Activated CD4-positive, alpha-beta T cell treated with anti-CD3 and anti-CD28 coated beads, Interleukin-2, amount 10 ng/mL, durations not matched to agents 24 days and 14 days (primary cell): ENCODE measurements at regions not wholly inside any gene's neighbourhood (a gene's known extent, or its start where the extent isn't known, plus 50 kb on each side); places are given as distances from the start of the nearest gene placed in this dataset.
"Not testable (repeated sequence)": the region's sequence is repeated elsewhere in the genome, so short reads cannot be mapped to it uniquely, and the experiment has no call there.

ENCODE experiments used
- DNase-seq: peaks from one replicate; pipeline ENCODE4 v3.0.0; 2022
- H3K27ac Mint-ChIP-seq: one replicate; pipeline ENCODE4 v1.8.0; 2022; ENCODE audit warnings: mild to moderate bottlenecking, mixed read lengths
- H3K27me3 Mint-ChIP-seq: one replicate; pipeline ENCODE4 v1.8.0; 2022; ENCODE audit warnings: mixed read lengths
- H3K36me3 Mint-ChIP-seq: one replicate; pipeline ENCODE4 v1.8.0; 2022; ENCODE audit warnings: low read depth, mild to moderate bottlenecking, mixed read lengths
- H3K4me1 Mint-ChIP-seq: one replicate; pipeline ENCODE4 v1.8.0; 2021; ENCODE audit warnings: mixed read lengths
- H3K4me3 Mint-ChIP-seq: one replicate; pipeline ENCODE4 v1.8.0; 2022; ENCODE audit warnings: mild to moderate bottlenecking, moderate library complexity, mixed read lengths
- H3K9me3 Mint-ChIP-seq: one replicate; pipeline ENCODE4 v1.8.0; 2021; ENCODE audit warnings: mixed read lengths
- intact Hi-C: fragments of 100-400 bp; cut with micrococcal nuclease; formaldehyde crosslinking; loops from one replicate; pipeline ENCODE4 v1.15.1; 2023

DNA sequence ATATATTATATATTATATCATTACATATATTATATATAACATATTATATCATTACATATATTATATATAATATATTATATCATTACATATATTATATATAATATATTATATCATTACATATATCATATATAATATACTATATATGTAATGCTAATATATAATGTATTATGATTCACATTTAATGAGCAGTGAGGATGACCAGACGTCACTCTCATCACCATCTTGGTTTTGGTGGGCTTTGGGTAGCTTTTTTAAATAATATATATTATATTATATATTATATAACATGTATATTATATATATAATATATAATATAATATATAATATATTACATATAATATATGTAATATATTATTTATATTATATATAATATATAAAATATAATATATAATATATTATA is 1189.4 kb upstream of the AUTS2 start:
- Mint-ChIP-seq H3K4me3 (no peak overlapping the region), H3K4me1 (no peaks in the 10 kb centered on the region), H3K27ac (no peak overlapping the region), H3K36me3 (no peaks in the 10 kb centered on the region), H3K27me3 (no peaks in the 10 kb centered on the region), H3K9me3 (peaks cover 9% of the 10 kb centered on the region)
- DNase-seq = no peak
- intact Hi-C loops = no loop called here

DNA sequence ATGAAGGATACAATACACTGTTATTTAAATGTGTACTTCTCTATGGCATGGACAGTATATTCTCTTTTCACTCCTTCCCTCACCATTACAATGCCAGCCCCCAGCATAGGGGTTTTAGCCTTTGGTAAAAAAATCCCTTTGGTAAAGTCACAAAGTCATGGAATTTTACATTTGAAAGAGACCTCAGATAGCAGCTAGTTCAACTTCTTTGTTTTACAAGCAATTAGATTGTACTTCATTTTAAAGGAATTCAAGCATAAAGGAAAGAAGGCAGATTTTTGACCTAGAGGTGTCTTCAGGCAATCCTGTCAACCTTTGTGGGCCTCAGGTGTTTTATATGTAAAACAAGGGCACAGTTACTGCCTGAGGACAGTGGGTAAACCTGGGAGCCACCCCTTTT is 1188.4 kb upstream of the AUTS2 start:
- Mint-ChIP-seq H3K36me3 (no peaks in the 10 kb centered on the region), H3K4me1 (no peaks in the 10 kb centered on the region), H3K9me3 (peaks cover 9% of the 10 kb centered on the region), H3K27me3 (no peaks in the 10 kb centered on the region), H3K4me3 (no peak overlapping the region), H3K27ac (no peak overlapping the region)
- DNase-seq = no peak
- intact Hi-C loops = no loop called here

DNA sequence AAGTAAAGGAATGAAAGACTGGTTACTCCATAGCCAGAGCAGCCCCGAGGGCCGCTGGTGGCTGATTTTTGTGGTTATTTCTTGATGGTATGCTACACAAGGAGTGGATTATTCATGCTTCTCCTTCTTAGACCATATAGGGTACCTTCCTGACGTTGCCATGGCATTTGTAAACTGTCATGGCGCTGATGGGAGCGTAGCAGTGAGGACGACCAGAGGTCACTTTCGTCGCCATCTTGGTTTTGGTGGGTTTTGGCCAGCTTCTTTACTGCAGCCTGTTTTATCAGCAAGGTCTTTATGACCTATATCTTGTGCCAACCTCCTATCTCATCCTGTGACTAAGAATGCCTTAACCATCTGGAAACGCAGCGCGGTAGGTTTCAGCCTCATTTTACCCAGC is 1187.6 kb upstream of the AUTS2 start:
- H3K4me3 Mint-ChIP-seq, H3K27me3 Mint-ChIP-seq, intact Hi-C loops, H3K27ac Mint-ChIP-seq, H3K36me3 Mint-ChIP-seq, H3K4me1 Mint-ChIP-seq, DNase-seq: not testable (repeated sequence)
- H3K9me3 Mint-ChIP-seq = peaks cover 11% of the 10 kb centered on the region

DNA sequence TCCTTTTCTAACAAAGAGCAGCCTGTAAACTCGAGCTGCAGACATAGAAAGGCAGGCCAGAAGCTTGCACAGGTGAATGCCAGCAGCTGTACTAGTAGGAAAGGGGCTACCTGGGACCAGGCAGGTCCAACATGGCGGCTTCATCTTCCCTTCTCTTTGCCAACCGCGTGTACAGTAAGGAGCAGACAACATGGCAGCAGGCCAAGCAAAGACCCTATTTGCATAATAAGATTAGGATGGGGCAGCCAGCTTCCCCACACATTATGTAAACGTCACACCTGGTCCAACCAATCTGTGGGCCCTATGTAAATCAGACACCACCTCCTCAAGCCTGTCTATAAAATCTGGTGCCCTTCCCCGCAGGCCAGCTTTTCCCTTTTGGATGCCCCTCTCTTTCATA is 1186.5 kb upstream of the AUTS2 start:
- Mint-ChIP-seq H3K27ac (no peak overlapping the region), H3K27me3 (no peaks in the 10 kb centered on the region), H3K36me3 (no peaks in the 10 kb centered on the region), H3K4me3 (no peak overlapping the region), H3K4me1 (no peaks in the 10 kb centered on the region), H3K9me3 (peaks cover 9% of the 10 kb centered on the region)
- intact Hi-C loops = no loop called here
- DNase-seq = no peak

DNA sequence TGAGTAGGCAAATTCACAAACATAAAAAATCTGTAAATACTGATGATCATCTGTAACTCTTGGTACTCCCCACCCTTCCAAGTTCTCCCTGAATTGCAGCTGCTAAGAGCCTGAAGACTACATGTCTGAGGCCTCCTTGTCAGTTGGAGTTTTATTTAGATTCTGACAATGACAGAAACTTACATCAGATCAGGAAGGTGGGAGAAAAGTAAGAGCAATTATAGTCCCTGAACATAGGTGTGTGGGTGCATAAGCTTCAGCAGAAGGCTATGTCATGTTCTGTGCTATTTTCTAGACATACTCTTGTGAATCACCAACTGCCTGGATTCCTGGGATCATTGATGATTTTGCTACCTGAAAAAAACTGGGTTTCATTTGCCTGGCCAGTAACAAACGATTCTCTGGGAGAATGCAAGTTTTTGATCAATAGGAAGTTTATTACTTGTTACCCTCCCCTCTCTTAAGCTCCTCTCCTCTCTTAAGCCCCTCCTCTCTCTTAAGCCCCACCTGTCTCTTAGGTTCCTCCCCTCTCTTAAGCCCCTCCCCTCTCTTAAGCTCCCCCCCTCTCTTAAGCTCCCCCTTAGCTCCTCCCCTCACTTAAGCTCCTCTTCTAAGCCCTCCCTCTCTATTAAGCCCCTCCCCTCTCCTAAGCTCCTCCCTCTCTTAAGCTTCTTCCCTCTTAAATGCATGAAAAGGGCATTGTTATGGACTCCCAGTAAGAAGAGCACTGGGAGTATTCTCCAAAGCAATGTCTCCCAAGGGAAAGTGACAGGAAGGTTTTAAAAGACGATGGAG is 1183.4 kb upstream of the AUTS2 start:
- peaks cover 13% of the 10 kb centered on the region for H3K9me3 Mint-ChIP-seq
- H3K27me3 Mint-ChIP-seq = no peaks in the 10 kb centered on the region
- intact Hi-C loops = no loop called here
- no peaks in the 10 kb centered on the region for H3K4me1 Mint-ChIP-seq
- no peak overlapping the region for H3K4me3 Mint-ChIP-seq
- no peak for DNase-seq
- no peaks in the 10 kb centered on the region for H3K36me3 Mint-ChIP-seq
- no peak overlapping the region for H3K27ac Mint-ChIP-seq

DNA sequence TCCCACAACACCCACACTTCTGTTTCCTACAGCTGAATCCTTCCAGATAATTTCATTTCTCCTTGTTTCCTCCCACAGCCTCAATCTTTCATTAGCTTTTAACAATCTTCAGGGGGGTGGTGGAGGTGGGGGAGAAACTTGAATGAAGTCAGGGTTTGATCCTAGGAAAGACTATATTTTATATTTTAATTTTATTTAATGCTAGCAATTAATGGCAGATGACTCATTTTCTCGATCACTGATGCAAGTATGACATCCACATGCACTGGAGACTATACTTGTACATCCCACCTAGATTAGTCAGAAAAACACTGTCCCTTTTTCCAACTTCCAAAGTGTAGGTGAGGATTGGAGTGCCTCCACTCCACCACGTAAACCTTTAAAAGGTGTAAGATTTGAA is 1181.3 kb upstream of the AUTS2 start:
- Mint-ChIP-seq H3K4me1 (no peaks in the 10 kb centered on the region), H3K36me3 (no peaks in the 10 kb centered on the region), H3K9me3 (peaks cover 20% of the 10 kb centered on the region), H3K27me3 (no peaks in the 10 kb centered on the region), H3K27ac (no peak overlapping the region), H3K4me3 (no peak overlapping the region)
- DNase-seq = no peak
- intact Hi-C loops = no loop called here

DNA sequence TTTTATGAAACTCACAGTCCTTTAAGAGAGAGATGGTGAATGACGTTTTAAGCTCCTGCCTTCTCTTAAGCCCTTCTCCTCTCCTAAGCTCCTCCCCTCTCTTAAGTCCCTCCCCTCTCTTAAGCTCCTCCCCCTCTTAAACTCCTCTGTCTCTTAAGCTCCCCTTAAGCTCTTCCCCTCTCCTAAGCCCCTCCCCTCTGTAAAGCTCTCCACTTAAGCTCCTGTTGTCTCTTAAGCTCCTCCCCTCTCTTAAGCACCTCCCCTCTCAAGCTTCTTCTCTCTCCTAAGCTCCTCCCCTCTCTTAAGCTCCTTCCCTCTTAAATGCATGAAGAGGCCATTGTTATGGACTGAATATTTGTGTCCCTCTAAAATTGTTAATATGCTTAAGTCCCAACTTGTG is 1180.6 kb upstream of the AUTS2 start:
- H3K9me3 Mint-ChIP-seq = peaks cover 20% of the 10 kb centered on the region
- no peaks in the 10 kb centered on the region for H3K4me1 Mint-ChIP-seq
- no peak overlapping the region for H3K27ac Mint-ChIP-seq
- intact Hi-C loops = no loop called here
- no peak for DNase-seq
- H3K36me3 Mint-ChIP-seq = no peaks in the 10 kb centered on the region
- H3K4me3 Mint-ChIP-seq = no peak overlapping the region
- no peaks in the 10 kb centered on the region for H3K27me3 Mint-ChIP-seq

DNA sequence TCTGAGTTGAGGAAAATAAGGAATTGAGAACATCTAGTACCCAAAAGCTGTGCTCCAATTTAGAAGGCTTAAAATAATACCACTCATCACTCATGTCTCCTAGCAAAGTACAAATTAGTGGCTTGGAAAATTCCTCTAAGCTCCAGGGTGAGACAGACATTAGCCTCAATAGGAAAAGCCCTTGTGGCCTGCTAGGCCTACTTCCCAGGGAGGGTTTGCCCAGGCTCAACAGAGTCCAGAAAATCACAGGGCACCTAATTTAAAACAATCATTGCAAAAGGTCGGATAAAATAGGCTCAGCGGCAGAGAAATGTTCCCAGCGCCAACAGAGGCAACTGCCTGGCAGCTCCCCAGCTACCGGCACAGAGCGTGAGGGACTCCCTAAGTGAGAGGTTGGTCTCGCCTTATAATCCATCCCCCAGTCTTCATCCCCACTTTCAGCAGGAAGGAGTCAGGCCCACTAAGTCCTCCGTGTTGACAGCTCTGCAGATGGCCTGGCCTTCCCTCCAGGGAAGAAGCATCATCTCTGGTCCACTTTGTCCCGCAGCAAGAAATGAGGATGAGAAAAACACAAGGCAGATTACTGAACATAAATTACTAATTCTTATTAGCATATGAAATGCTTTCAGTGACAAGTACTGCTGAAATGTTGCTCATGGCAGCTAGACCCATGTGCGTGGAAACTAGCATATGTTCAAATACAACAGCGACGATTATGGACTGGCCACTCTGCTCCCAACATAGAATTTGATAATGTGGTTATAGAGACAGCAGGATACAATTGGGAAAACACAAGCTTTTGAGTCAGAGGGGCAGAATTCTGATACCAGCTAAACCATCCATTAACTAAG is 1177.7 kb upstream of the AUTS2 start:
- H3K27ac Mint-ChIP-seq = no peak overlapping the region
- no peak for DNase-seq
- no peaks in the 10 kb centered on the region for H3K4me1 Mint-ChIP-seq
- intact Hi-C loops = no loop called here
- no peak overlapping the region for H3K4me3 Mint-ChIP-seq
- no peaks in the 10 kb centered on the region for H3K36me3 Mint-ChIP-seq
- peaks cover 22% of the 10 kb centered on the region for H3K9me3 Mint-ChIP-seq
- no peaks in the 10 kb centered on the region for H3K27me3 Mint-ChIP-seq

DNA sequence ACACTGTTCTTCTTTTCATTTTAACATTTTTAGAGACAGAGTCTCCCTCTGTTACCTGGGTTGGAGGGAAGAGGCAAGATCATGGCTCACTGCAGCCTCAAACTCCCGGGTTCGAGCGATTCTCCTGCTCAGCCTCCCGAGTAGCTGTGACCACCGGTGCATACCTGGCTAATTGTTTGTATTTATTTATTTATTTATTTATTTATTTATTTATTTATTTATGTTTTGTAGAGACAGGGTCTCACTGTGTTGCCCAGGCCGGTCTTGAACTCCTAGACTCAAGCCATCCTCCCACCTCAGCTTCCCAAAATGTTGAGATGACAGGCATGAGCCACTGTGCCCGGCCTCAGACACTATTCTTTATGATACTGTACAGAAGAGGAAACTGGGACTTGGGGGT is 1176.6 kb upstream of the AUTS2 start:
- DNase-seq = no peak
- Mint-ChIP-seq H3K4me1 (no peaks in the 10 kb centered on the region), H3K4me3 (no peak overlapping the region), H3K27me3 (no peaks in the 10 kb centered on the region), H3K9me3 (peaks cover 24% of the 10 kb centered on the region), H3K36me3 (no peaks in the 10 kb centered on the region), H3K27ac (no peak overlapping the region)
- intact Hi-C loops = no loop called here

DNA sequence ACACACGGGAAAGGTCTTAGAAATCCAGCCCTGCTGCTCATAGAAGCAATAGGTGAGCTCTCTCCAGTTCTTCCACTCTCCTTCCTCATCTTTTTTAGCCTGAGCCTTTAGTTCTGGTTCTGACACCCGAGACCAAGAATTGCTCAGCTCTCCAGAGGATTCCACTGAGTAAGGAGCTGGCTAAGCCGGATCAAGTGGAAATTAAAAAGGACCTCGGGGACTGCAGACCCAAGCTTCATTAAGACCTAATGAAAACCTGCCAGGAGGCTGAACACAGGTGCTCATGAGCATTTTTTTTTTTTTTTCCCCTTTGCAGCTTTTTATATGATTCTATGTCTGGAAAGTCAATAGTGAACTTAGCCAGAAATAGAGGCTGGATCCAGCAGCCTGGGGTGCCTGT is 1176.0 kb upstream of the AUTS2 start:
- H3K36me3 Mint-ChIP-seq = no peaks in the 10 kb centered on the region
- H3K4me3 Mint-ChIP-seq = no peak overlapping the region
- DNase-seq = no peak
- intact Hi-C loops = no loop called here
- H3K27me3 Mint-ChIP-seq = no peaks in the 10 kb centered on the region
- no peaks in the 10 kb centered on the region for H3K4me1 Mint-ChIP-seq
- no peak overlapping the region for H3K27ac Mint-ChIP-seq
- H3K9me3 Mint-ChIP-seq = peaks cover 27% of the 10 kb centered on the region

DNA sequence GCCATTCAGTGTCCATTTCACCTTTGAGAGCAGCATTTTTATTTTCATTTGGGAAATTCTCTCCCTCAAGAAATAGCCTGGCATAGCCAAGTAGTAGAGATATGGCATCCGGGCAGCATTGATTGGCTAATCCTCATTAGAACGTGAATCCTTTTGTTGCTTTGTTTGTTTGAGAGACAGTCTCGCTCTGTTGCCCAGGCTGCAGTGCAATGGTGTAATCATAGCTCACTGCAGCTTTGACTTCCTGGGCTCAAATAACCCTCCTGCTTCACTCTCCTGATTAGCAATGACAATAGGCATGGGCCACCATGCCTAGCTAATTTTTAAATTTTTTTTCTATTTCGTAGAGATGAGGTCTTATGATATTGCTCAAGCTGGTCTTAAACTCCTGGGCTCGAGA is 1174.9 kb upstream of the AUTS2 start:
- Mint-ChIP-seq H3K27me3 (no peaks in the 10 kb centered on the region), H3K36me3 (no peaks in the 10 kb centered on the region), H3K27ac (no peak overlapping the region), H3K9me3 (peaks cover 32% of the 10 kb centered on the region), H3K4me3 (no peak overlapping the region), H3K4me1 (no peaks in the 10 kb centered on the region)
- intact Hi-C loops = no loop called here
- DNase-seq = no peak

DNA sequence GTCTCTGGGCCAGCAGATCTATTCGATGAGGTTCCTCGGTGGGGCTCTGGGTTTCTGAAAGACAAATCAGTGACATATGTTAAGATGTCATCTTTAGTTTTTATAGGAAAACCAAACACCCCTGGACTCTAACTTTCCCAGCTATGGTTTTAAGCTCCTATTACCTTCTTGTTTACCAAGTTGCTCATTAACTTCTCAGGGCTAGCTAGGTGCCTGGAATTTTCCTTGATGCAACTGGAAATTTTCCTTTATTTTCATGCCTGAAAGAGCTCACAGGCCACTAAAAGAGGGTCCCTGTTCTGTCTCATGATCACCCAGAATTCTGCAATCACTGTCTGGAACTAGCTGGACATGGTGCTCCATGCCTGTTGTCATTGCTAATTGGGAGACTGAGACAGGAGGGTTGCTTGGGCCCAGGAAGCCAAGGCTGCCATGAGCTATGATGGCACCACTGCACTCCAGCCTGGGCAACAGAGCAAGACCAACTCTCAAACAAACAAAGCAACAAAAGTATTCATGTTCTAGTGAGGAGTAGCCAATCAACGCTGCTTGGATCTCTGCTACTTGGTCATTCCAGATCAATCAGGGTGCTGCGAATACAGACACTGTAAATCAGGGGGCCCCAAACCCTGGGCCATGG is 1173.5 kb upstream of the AUTS2 start:
- H3K4me1 Mint-ChIP-seq = no peaks in the 10 kb centered on the region
- H3K27me3 Mint-ChIP-seq = no peaks in the 10 kb centered on the region
- no peak overlapping the region for H3K4me3 Mint-ChIP-seq
- no peaks in the 10 kb centered on the region for H3K36me3 Mint-ChIP-seq
- peaks cover 30% of the 10 kb centered on the region for H3K9me3 Mint-ChIP-seq
- DNase-seq = no peak
- H3K27ac Mint-ChIP-seq = no peak overlapping the region
- intact Hi-C loops = no loop called here

DNA sequence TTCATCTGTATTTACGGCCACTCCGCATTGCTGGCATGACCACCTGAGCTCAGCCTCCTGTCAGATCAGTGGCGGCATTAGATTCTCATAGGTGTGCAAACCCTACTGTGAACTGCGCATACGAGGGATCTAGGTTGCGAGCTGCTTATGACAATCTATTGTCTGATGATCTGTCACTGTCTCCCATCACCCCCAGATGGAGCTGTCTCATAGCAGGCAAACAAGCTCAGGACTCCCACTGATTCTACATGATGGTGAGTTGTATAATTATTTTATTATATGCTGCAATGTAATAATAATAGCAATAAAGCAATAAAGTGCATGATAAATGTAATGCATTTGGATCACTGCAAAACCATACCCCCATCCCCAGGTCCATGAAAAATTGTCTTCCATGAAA is 1172.9 kb upstream of the AUTS2 start:
- intact Hi-C loops = no loop called here
- no peak for DNase-seq
- Mint-ChIP-seq H3K27ac (no peak overlapping the region), H3K4me3 (no peak overlapping the region), H3K27me3 (no peaks in the 10 kb centered on the region), H3K9me3 (peaks cover 25% of the 10 kb centered on the region), H3K4me1 (no peaks in the 10 kb centered on the region), H3K36me3 (no peaks in the 10 kb centered on the region)

DNA sequence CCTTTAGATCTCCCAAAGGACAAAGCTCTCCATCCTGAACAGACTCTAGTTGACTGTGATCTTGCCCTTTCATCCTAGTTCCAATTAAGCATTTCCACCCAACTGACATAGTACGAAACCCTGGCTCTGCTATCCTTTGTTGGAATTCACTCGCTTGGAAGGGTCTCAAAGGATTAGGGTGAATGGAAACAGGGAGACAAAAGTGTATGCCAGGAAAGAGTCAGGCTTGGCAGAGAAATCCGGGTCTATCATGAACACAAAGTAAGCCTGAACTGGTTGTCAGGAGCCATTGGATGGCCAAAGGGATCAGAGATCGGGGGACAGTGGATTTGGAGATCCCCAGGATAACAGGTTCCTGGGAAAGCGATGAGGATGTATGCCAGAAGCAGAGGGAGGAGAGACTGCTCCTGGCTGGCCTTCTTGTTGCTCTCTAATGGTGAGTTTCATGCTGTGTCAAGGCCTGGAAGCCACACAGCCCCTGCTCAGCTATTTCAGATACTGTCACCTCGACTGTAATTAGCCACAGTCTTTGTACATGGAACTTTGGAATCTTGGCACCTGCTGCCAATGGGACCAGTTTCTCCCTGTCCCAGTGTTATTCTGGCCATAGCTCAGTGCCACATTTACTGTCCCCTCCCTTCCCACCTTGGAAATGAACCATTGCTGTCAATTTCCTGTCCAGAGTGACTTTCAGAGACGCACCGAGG is 1168.7 kb upstream of the AUTS2 start:
- DNase-seq = no peak
- Mint-ChIP-seq H3K27ac (no peak overlapping the region), H3K27me3 (no peaks in the 10 kb centered on the region), H3K36me3 (no peaks in the 10 kb centered on the region), H3K4me1 (no peaks in the 10 kb centered on the region), H3K4me3 (no peak overlapping the region), H3K9me3 (peaks cover 19% of the 10 kb centered on the region)
- intact Hi-C loops = no loop called here
